HG03558 (cell line): ENCODE measurements at regions not wholly inside any gene's neighbourhood (a gene's known extent, or its start where the extent isn't known, plus 50 kb on each side); places are given as distances from the start of the nearest gene placed in this dataset.

Experiments
- ATAC-seq: cut with Tn5 transposase; IDR thresholded peaks from one replicate; pipeline ENCODE4 v1.9.1; 2021; ENCODE audit warnings: moderate number of reproducible peaks; ENCODE audit not compliant: unreplicated experiment; ENCODE audit errors: extremely low read depth

GRCh38 chr2:149739883-149740265 is 152.3 kb upstream of the MMADHC start:
- ATAC-seq = no peak

GRCh38 chr2:149739171-149739882 is 151.8 kb upstream of the MMADHC start:
- no peak for ATAC-seq

- ATAC-seq = no peak
These were observed 151.2 kb upstream of the MMADHC start for GRCh38 chr2:149738767-149739166.

- no peak for ATAC-seq
These were observed 150.3 kb upstream of the MMADHC start for GRCh38 chr2:149737896-149738295.

- no peak for ATAC-seq
These were observed 147.8 kb upstream of the MMADHC start for GRCh38 chr2:149735237-149735958.

GRCh38 chr2:149733936-149734685 is 146.5 kb upstream of the MMADHC start:
- no peak for ATAC-seq

- no peak for ATAC-seq
These were observed 145.2 kb upstream of the MMADHC start for GRCh38 chr2:149732730-149733290.

- no peak for ATAC-seq
These were observed 144.6 kb upstream of the MMADHC start for GRCh38 chr2:149732001-149732685.

GRCh38 chr2:149731079-149731478 is 143.5 kb upstream of the MMADHC start:
- no peak for ATAC-seq

GRCh38 chr2:149729586-149729985 is 142.0 kb upstream of the MMADHC start:
- no peak for ATAC-seq

GRCh38 chr2:149727927-149728326 is 140.4 kb upstream of the MMADHC start:
- no peak for ATAC-seq

GRCh38 chr2:149725234-149725633 is 137.7 kb upstream of the MMADHC start:
- ATAC-seq = no peak

- no peak for ATAC-seq
These were observed 136.5 kb upstream of the MMADHC start for GRCh38 chr2:149724091-149724490.

GRCh38 chr2:149720615-149721014 is 133.0 kb upstream of the MMADHC start:
- no peak for ATAC-seq

- no peak for ATAC-seq
These were observed 132.1 kb upstream of the MMADHC start for GRCh38 chr2:149719695-149720094.

- ATAC-seq = no peak
These were observed 129.1 kb upstream of the MMADHC start for GRCh38 chr2:149716687-149717086.

GRCh38 chr2:149715894-149716293 is 128.3 kb upstream of the MMADHC start:
- ATAC-seq = no peak

GRCh38 chr2:149715005-149715592 is 127.5 kb upstream of the MMADHC start:
- no peak for ATAC-seq

- no peak for ATAC-seq
These were observed 122.1 kb upstream of the MMADHC start for GRCh38 chr2:149709496-149710263.
